ENCODE measurements at regions not wholly inside any gene's neighbourhood (a gene's known extent, or its start where the extent isn't known, plus 50 kb on each side); places are given as distances from the start of the nearest gene placed in this dataset.
A peak's percentile ranks its signal among the peaks of the same experiment; 100 is the strongest.
"Not testable (repeated sequence)": the region's sequence is repeated elsewhere in the genome, so short reads cannot be mapped to it uniquely, and the experiment has no call there.

DNA sequence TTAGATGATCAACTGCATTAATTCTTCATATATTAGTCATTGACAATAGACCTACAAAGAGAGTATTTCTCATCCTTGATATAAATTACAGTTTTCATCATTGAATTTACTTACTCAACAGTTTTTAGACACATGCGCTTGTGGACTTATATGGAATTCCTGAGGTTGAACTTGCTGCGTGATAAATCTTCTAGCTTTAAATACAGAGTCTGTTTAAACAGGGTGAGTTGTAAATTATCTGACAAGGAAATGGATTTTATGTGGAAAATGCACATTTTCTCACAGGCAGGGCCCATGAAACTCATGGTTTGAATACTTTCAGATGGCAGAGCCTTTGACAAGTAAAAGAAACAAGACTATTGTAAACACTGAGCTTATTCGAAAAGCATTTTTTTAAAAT lies 280.5 kb downstream of the SPATA31A6 start:
- not testable (repeated sequence) for H3K4me1 Mint-ChIP-seq (ENCODE audit: low read depth in 2 of 2); H3K27me3 Mint-ChIP-seq; ATAC-seq; H3K36me3 Mint-ChIP-seq; H3K9me3 Mint-ChIP-seq; DNase-seq (ENCODE audit: low spot score); H3K4me3 Mint-ChIP-seq; H3K27ac Mint-ChIP-seq

GRCh38 chr9:42470577-42470976 lies 287.1 kb downstream of the SPATA31A6 start:
- not testable (repeated sequence) for H3K9me3 Mint-ChIP-seq; ATAC-seq; H3K4me1 Mint-ChIP-seq (ENCODE audit: low read depth in 2 of 2); DNase-seq (ENCODE audit: low spot score); H3K36me3 Mint-ChIP-seq; H3K27ac Mint-ChIP-seq; H3K4me3 Mint-ChIP-seq; H3K27me3 Mint-ChIP-seq

DNA sequence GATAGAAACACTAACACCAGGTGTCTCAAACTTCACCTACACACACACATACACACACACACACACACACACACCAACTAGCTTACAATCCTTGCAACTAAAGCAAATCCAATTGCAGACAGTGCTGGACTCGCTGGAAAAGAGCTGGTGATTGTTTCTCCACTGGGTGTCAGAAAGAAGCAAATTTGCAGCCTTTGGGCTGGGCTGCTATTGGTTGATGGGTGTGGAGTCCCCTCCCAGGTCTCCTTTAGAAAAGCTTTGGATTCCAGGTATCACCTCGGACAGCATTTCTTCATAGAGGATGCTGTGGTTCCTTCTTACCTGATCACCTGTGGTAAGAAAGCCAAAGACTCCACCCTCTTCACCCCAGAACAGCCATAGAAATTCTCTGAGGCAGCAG lies 307.5 kb downstream of the SPATA31A6 start:
- not testable (repeated sequence) for H3K27ac Mint-ChIP-seq; H3K4me1 Mint-ChIP-seq (ENCODE audit: low read depth in 2 of 2); H3K36me3 Mint-ChIP-seq; DNase-seq (ENCODE audit: low spot score); H3K4me3 Mint-ChIP-seq; H3K27me3 Mint-ChIP-seq; H3K9me3 Mint-ChIP-seq
- peak in 1 of 2 donors; percentile 6 for ATAC-seq

- H3K4me3 Mint-ChIP-seq; ATAC-seq; DNase-seq (ENCODE audit: low spot score); H3K27ac Mint-ChIP-seq; H3K4me1 Mint-ChIP-seq (ENCODE audit: low read depth in 2 of 2); H3K36me3 Mint-ChIP-seq; H3K27me3 Mint-ChIP-seq; H3K9me3 Mint-ChIP-seq: not testable (repeated sequence)
Observed at GRCh38 chr9:42502620-42503264, 319.3 kb downstream of the SPATA31A6 start.

DNA sequence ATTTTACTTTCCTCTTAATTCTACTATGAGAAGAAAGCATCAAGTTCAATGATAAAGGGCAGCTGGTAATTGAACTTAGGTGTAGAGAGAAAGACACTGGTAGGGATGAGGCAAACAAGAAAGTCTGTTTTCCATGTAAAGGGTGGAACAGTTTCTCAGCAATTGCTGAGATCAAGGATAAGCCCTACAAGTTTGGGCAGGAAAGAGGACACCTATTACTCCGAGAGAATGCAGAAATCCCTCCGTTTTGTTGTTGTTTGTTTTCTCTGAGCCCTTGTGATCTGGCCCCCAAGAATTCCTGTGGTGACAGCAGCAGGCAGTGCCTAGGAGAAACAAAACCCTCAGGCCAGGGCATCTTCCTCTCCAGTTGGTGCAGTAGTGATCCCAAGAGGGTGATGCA lies 324.7 kb downstream of the SPATA31A6 start:
- ATAC-seq; H3K4me3 Mint-ChIP-seq; H3K36me3 Mint-ChIP-seq; H3K4me1 Mint-ChIP-seq (ENCODE audit: low read depth in 2 of 2); H3K27ac Mint-ChIP-seq; H3K27me3 Mint-ChIP-seq; H3K9me3 Mint-ChIP-seq; DNase-seq (ENCODE audit: low spot score): not testable (repeated sequence)

- not testable (repeated sequence) for H3K27ac Mint-ChIP-seq, H3K27me3 Mint-ChIP-seq, H3K4me3 Mint-ChIP-seq
Observed at GRCh38 chr9:42513535-42513934, 330.1 kb downstream of the SPATA31A6 start.

GRCh38 chr9:42534325-42534983 lies 351.0 kb downstream of the SPATA31A6 start:
- not testable (repeated sequence) for H3K27ac Mint-ChIP-seq; DNase-seq (ENCODE audit: low spot score); H3K4me1 Mint-ChIP-seq (ENCODE audit: low read depth in 2 of 2); H3K27me3 Mint-ChIP-seq; H3K9me3 Mint-ChIP-seq; H3K36me3 Mint-ChIP-seq; ATAC-seq; H3K4me3 Mint-ChIP-seq

More at GRCh38 chr9:42513535-42513934, 330.1 kb downstream of the SPATA31A6 start:
- H3K4me1 Mint-ChIP-seq (ENCODE audit: low read depth in 2 of 2); DNase-seq (ENCODE audit: low spot score); H3K36me3 Mint-ChIP-seq; H3K9me3 Mint-ChIP-seq: not testable (repeated sequence)
- peak in 1 of 2 donors; percentile 60 for ATAC-seq

- not testable (repeated sequence) for H3K4me1 Mint-ChIP-seq (ENCODE audit: low read depth in 2 of 2); H3K9me3 Mint-ChIP-seq; H3K36me3 Mint-ChIP-seq; H3K27ac Mint-ChIP-seq; H3K27me3 Mint-ChIP-seq; H3K4me3 Mint-ChIP-seq
- peak in 1 of 2 donors; percentile 59 for ATAC-seq
- peak; percentile 39 for DNase-seq (ENCODE audit: low spot score)
Observed at GRCh38 chr9:42534984-42535325, 351.5 kb downstream of the SPATA31A6 start.

GRCh38 chr9:42550789-42551357 lies 367.4 kb downstream of the SPATA31A6 start:
- H3K27ac Mint-ChIP-seq; H3K9me3 Mint-ChIP-seq; H3K4me1 Mint-ChIP-seq (ENCODE audit: low read depth in 2 of 2); H3K27me3 Mint-ChIP-seq; DNase-seq (ENCODE audit: low spot score); H3K36me3 Mint-ChIP-seq; H3K4me3 Mint-ChIP-seq: not testable (repeated sequence)
- ATAC-seq: peak; percentile 54 to 76

- not testable (repeated sequence) for H3K36me3 Mint-ChIP-seq; H3K9me3 Mint-ChIP-seq; DNase-seq (ENCODE audit: low spot score); H3K4me1 Mint-ChIP-seq (ENCODE audit: low read depth in 2 of 2); ATAC-seq; H3K27me3 Mint-ChIP-seq
- Mint-ChIP-seq H3K27ac (peak overlapping the region in 1 of 2 donors; percentile 57), H3K4me3 (peak overlapping the region; percentile 39)
Observed at GRCh38 chr9:42568530-42568929, 385.1 kb downstream of the SPATA31A6 start.

- not testable (repeated sequence) for H3K9me3 Mint-ChIP-seq; ATAC-seq; H3K27me3 Mint-ChIP-seq; H3K4me1 Mint-ChIP-seq (ENCODE audit: low read depth in 2 of 2); DNase-seq (ENCODE audit: low spot score); H3K4me3 Mint-ChIP-seq; H3K36me3 Mint-ChIP-seq
- peak overlapping the region in 1 of 2 donors; percentile 57 for H3K27ac Mint-ChIP-seq
Observed at GRCh38 chr9:42568942-42569556, 385.6 kb downstream of the SPATA31A6 start.

DNA sequence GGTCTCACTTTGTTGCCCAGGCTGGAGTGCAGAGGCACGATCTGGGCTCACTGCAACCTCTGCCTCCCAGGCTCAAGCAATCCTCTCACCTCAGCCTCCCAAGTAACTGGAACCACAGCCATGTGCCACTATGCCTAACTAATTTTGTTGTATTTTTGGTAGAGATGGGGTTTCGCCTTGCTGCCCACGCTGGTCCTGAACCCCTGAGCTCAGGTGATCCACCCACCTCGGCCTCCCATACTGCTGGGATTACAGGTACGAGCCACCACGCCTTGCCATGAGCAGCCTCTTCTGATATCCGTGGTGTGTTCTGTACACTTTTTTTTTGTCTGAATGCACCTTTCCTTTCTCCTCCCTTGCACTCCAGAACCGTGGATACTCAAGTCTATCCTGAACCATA lies 394.4 kb downstream of the SPATA31A6 start:
- DNase-seq (ENCODE audit: low spot score); H3K4me1 Mint-ChIP-seq (ENCODE audit: low read depth in 2 of 2); ATAC-seq; H3K36me3 Mint-ChIP-seq; H3K27me3 Mint-ChIP-seq; H3K27ac Mint-ChIP-seq; H3K9me3 Mint-ChIP-seq; H3K4me3 Mint-ChIP-seq: not testable (repeated sequence)
